Hepatocyte (in vitro differentiated cells): ENCODE measurements at regions not wholly inside any gene's neighbourhood (a gene's known extent, or its start where the extent isn't known, plus 50 kb on each side); places are given as distances from the start of the nearest gene placed in this dataset.

Experiments used
- DNase-seq: peaks from one replicate; pipeline ENCODE4 v3.0.0-alpha.2; 2016; ENCODE audit warnings: low spot score
- H2AFZ ChIP-seq: fragments of 200-600 bp; sonication (generic); 2 replicates; pipeline ENCODE4 v1.6.0; 2016; ENCODE audit warnings: antibody characterized with exemption, mild to moderate bottlenecking
- H3K27ac ChIP-seq: fragments of 200-600 bp; sonication (generic); 2 replicates; pipeline ENCODE4 v1.5.1; 2016; ENCODE audit warnings: mild to moderate bottlenecking
- H3K27me3 ChIP-seq: fragments of 200-600 bp; sonication (generic); 2 replicates; pipeline ENCODE4 v1.6.1; 2016
- H3K36me3 ChIP-seq: fragments of 200-600 bp; sonication (generic); replicated peaks from 2 replicates; pipeline ENCODE4 v1.5.1; 2016; ENCODE audit warnings: low read depth; ENCODE audit not compliant: insufficient read depth
- H3K4me1 ChIP-seq: fragments of 200-600 bp; sonication (generic); 2 replicates; pipeline ENCODE4 v1.5.1; 2016; ENCODE audit warnings: mild to moderate bottlenecking, moderate library complexity; ENCODE audit not compliant: insufficient read depth
- H3K4me2 ChIP-seq: fragments of 200-600 bp; sonication (generic); 2 replicates; pipeline ENCODE4 v1.6.0; 2016
- H3K4me3 ChIP-seq: fragments of 200-600 bp; sonication (generic); 2 replicates; pipeline ENCODE4 v1.5.1; 2016; ENCODE audit warnings: mild to moderate bottlenecking
- H3K79me2 ChIP-seq: fragments of 200-600 bp; sonication (generic); 2 replicates; pipeline ENCODE4 v1.6.0; 2017; ENCODE audit warnings: mild to moderate bottlenecking
- H3K9me2 ChIP-seq: fragments of 200-600 bp; sonication (generic); replicated peaks from 2 replicates; pipeline ENCODE4 v1.6.0; 2017; ENCODE audit warnings: mild to moderate bottlenecking; ENCODE audit not compliant: insufficient read depth
- H3K9me3 ChIP-seq: fragments of 200-600 bp; sonication (generic); 2 replicates; pipeline ENCODE4 v1.5.1; 2016; ENCODE audit warnings: low read depth, mild to moderate bottlenecking
- H4K20me1 ChIP-seq: fragments of 200-600 bp; sonication (generic); 2 replicates; pipeline ENCODE4 v1.6.0; 2016; ENCODE audit warnings: mild to moderate bottlenecking; ENCODE audit not compliant: insufficient read depth, poor library complexity, severe bottlenecking
- CTCF ChIP-seq: fragments of 200-600 bp; sonication (generic); IDR thresholded peaks from 2 replicates; pipeline ENCODE4 v1.5.1; 2016; ENCODE audit warnings: antibody characterized with exemption, mild to moderate bottlenecking; ENCODE audit not compliant: poor library complexity
- EZH2 ChIP-seq: fragments of 200-600 bp; sonication (generic); IDR thresholded peaks from 2 replicates; pipeline ENCODE4 v1.6.1; 2016; ENCODE audit warnings: antibody characterized with exemption, mild to moderate bottlenecking, borderline replicate concordance
- EZH2phosphoT487 ChIP-seq: fragments of 200-600 bp; sonication (generic); IDR thresholded peaks from one replicate; pipeline ENCODE4 v1.6.1; 2018; ENCODE audit warnings: antibody characterized with exemption, mild to moderate bottlenecking, low read depth, moderate library complexity; ENCODE audit not compliant: unreplicated experiment, severe bottlenecking
- WGBS: methylation state at CpG from one replicate; pipeline ENCODE4 v1.1.6; 2016; ENCODE audit warnings: low lambda C conversion rate; ENCODE audit errors: missing lambda C conversion rate; 5-methylcytosine and 5-hydroxymethylcytosine counted together

GRCh38 chr6:50361641-50362331, 312.1 kb upstream of the DEFB112 start:
- Histone ChIP-seq H3K27ac (no peak overlapping the region), H3K79me2 (no peaks in the 10 kb centered on the region), H4K20me1 (no peaks in the 10 kb centered on the region), H2AFZ (no peak overlapping the region), H3K4me1 (no peaks in the 10 kb centered on the region), H3K9me2 (no peaks in the 10 kb centered on the region), H3K4me2 (no peak overlapping the region), H3K36me3 (no peaks in the 10 kb centered on the region), H3K27me3 (no peaks in the 10 kb centered on the region), H3K4me3 (no peak overlapping the region), H3K9me3 (no peaks in the 10 kb centered on the region)
- WGBS: 79% methylated on average over 4 of the region's 4 CpGs
- DNase-seq: no peak
- TF ChIP-seq CTCF (no peak), EZH2 (no peak), EZH2phosphoT487 (no peak)

DNA sequence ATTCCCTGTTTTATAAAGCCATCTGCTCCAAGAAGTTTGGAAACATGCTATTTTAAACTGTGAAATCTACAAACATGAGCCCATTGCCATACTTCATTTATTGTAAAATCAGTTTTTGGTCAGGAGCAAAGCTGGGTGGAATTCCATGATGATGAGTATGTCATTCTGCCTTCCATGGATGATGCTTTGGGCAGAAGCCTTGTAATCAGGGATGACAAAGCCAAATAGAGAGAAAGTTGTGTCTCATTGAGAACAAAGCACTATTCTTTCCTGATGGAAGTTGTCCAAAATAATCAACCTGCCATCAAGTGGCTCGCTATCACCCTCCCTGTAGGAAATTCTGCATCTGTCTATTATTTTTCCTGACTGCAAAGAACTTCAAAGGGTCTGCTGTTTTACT, 313.0 kb upstream of the DEFB112 start:
- 79% methylated on average over 1 of the region's 1 CpG for WGBS
- H2AFZ ChIP-seq: no peak overlapping the region
- H4K20me1 ChIP-seq: no peaks in the 10 kb centered on the region
- no peaks in the 10 kb centered on the region for H3K79me2 ChIP-seq
- no peak overlapping the region for H3K27ac ChIP-seq
- TF ChIP-seq EZH2phosphoT487: no peak
- no peak for TF ChIP-seq CTCF
- no peak for TF ChIP-seq EZH2
- no peak overlapping the region for H3K4me2 ChIP-seq
- no peaks in the 10 kb centered on the region for H3K9me2 ChIP-seq
- no peak for DNase-seq
- no peaks in the 10 kb centered on the region for H3K27me3 ChIP-seq
- H3K9me3 ChIP-seq: no peaks in the 10 kb centered on the region
- no peak overlapping the region for H3K4me3 ChIP-seq
- H3K36me3 ChIP-seq: no peaks in the 10 kb centered on the region
- H3K4me1 ChIP-seq: no peaks in the 10 kb centered on the region

GRCh38 chr6:50369996-50370395, 320.3 kb upstream of the DEFB112 start:
- Histone ChIP-seq H3K9me3 (no peaks in the 10 kb centered on the region), H3K4me3 (no peak overlapping the region), H3K36me3 (no peaks in the 10 kb centered on the region), H3K79me2 (no peaks in the 10 kb centered on the region), H3K4me1 (no peaks in the 10 kb centered on the region), H4K20me1 (no peaks in the 10 kb centered on the region), H3K27me3 (no peaks in the 10 kb centered on the region), H3K9me2 (no peaks in the 10 kb centered on the region), H3K4me2 (no peak overlapping the region), H3K27ac (no peak overlapping the region), H2AFZ (no peak overlapping the region)
- DNase-seq: no peak
- TF ChIP-seq EZH2phosphoT487: no peak
- TF ChIP-seq EZH2: no peak
- TF ChIP-seq CTCF: no peak
